LNCAP (cell line): ENCODE measurements at regions not wholly inside any gene's neighbourhood (a gene's known extent, or its start where the extent isn't known, plus 50 kb on each side); places are given as distances from the start of the nearest gene placed in this dataset.
A peak's percentile ranks its signal among the peaks of the same experiment; 100 is the strongest.

Experiments
- CTCF ChIP-seq: fragments of 450-650 bp; IDR thresholded peaks from 2 replicates; pipeline ENCODE4 v1.5.1; 2017; ENCODE audit warnings: mild to moderate bottlenecking

GRCh38 chr18:59848002-59848401 is 51.8 kb upstream of the PMAIP1 start:
- no peak for TF ChIP-seq CTCF

- no peak for TF ChIP-seq CTCF
These were observed 52.8 kb upstream of the PMAIP1 start for GRCh38 chr18:59846814-59847490.

GRCh38 chr18:59842947-59843346 is 56.8 kb upstream of the PMAIP1 start:
- TF ChIP-seq CTCF = no peak

- TF ChIP-seq CTCF = no peak
These were observed 59.7 kb upstream of the PMAIP1 start for GRCh38 chr18:59839931-59840685.

GRCh38 chr18:59839246-59839645 is 60.5 kb upstream of the PMAIP1 start:
- TF ChIP-seq CTCF = no peak

- TF ChIP-seq CTCF = peak; percentile 93
These were observed 62.2 kb upstream of the PMAIP1 start for GRCh38 chr18:59837586-59837985.

- no peak for TF ChIP-seq CTCF
These were observed 64.0 kb upstream of the PMAIP1 start for GRCh38 chr18:59835605-59836379.
